HG03280 (cell line): ENCODE measurements at regions not wholly inside any gene's neighbourhood (a gene's known extent, or its start where the extent isn't known, plus 50 kb on each side); places are given as distances from the start of the nearest gene placed in this dataset.
"Not testable (repeated sequence)": the region's sequence is repeated elsewhere in the genome, so short reads cannot be mapped to it uniquely, and the experiment has no call there.

ENCODE experiments used
- ATAC-seq: cut with Tn5 transposase; IDR thresholded peaks from one replicate; pipeline ENCODE4 v1.9.1; 2021; ENCODE audit warnings: mild to moderate bottlenecking, moderate library complexity; ENCODE audit not compliant: unreplicated experiment

GRCh38 chr2:16102976-16103380, 162.6 kb downstream of the MYCN start:
- no peak for ATAC-seq

GRCh38 chr2:16102358-16102975, 162.1 kb downstream of the MYCN start:
- no peak for ATAC-seq

- no peak for ATAC-seq
These were observed 160.8 kb downstream of the MYCN start for GRCh38 chr2:16101196-16101595.

GRCh38 chr2:16100006-16100405, 159.7 kb downstream of the MYCN start:
- ATAC-seq = no peak

GRCh38 chr2:16099326-16099725, 159.0 kb downstream of the MYCN start:
- ATAC-seq = no peak

GRCh38 chr2:16096962-16097361, 156.6 kb downstream of the MYCN start:
- no peak for ATAC-seq

GRCh38 chr2:16095483-16095882, 155.1 kb downstream of the MYCN start:
- not testable (repeated sequence) for ATAC-seq

GRCh38 chr2:16094811-16095210, 154.5 kb downstream of the MYCN start:
- ATAC-seq = no peak

- ATAC-seq = no peak
These were observed 153.5 kb downstream of the MYCN start for GRCh38 chr2:16093639-16094529.

- ATAC-seq = no peak
These were observed 152.7 kb downstream of the MYCN start for GRCh38 chr2:16092861-16093638.

- no peak for ATAC-seq
These were observed 151.4 kb downstream of the MYCN start for GRCh38 chr2:16091576-16092282.

- ATAC-seq = no peak
These were observed 150.6 kb downstream of the MYCN start for GRCh38 chr2:16090650-16091575.

- not testable (repeated sequence) for ATAC-seq
These were observed 149.1 kb downstream of the MYCN start for GRCh38 chr2:16089491-16089890.

GRCh38 chr2:16088802-16089112, 148.4 kb downstream of the MYCN start:
- ATAC-seq = no peak

GRCh38 chr2:16088035-16088801, 147.9 kb downstream of the MYCN start:
- ATAC-seq = no peak

GRCh38 chr2:16086136-16086535, 145.8 kb downstream of the MYCN start:
- not testable (repeated sequence) for ATAC-seq

GRCh38 chr2:16085073-16085472, 144.7 kb downstream of the MYCN start:
- ATAC-seq = no peak

- no peak for ATAC-seq
These were observed 143.9 kb downstream of the MYCN start for GRCh38 chr2:16084274-16084673.

- no peak for ATAC-seq
These were observed 141.9 kb downstream of the MYCN start for GRCh38 chr2:16082276-16082675.
